Breast epithelium (tissue), 4 donors: ENCODE measurements at regions not wholly inside any gene's neighbourhood (a gene's known extent, or its start where the extent isn't known, plus 50 kb on each side); places are given as distances from the start of the nearest gene placed in this dataset.

Experiments used
- DNase-seq, 2 donors: peaks; one replicate each; pipeline ENCODE4 v3.0.0-alpha.2; 2019; ENCODE audit warnings: low spot score in 2 of 2
- H3K27ac ChIP-seq, 2 donors: fragments of 200-600 bp; sonication (generic) in 1 of 2; one replicate each; pipeline ENCODE4 v1.5.1; 2016 to 2019; ENCODE audit warnings: mild to moderate bottlenecking in 1 of 2
- H3K27me3 ChIP-seq, 2 donors: fragments of 200-600 bp; sonication (generic) in 1 of 2; one replicate each; pipeline versions ENCODE4 v1.5.1 to v1.6.0; 2017 to 2019; ENCODE audit warnings: control low read depth in 1 of 2, mild to moderate bottlenecking in 1 of 2
- H3K36me3 ChIP-seq: fragments of 200-600 bp; one replicate; pipeline ENCODE4 v1.5.1; 2019
- H3K4me1 ChIP-seq, 2 donors: fragments of 200-600 bp; sonication (generic); one replicate each; pipeline ENCODE4 v1.5.1; 2016 to 2019; ENCODE audit warnings: control low read depth in 1 of 2
- H3K4me3 ChIP-seq, 3 donors: fragments of 200-600 bp; sonication (generic); 1 replicate in 2 of 3; 2 replicates in 1 of 3; pipeline ENCODE4 v1.5.1; 2016 to 2019; ENCODE audit warnings: mild to moderate bottlenecking in 3 of 3, moderate library complexity in 2 of 3
- H3K9me3 ChIP-seq, 2 donors: fragments of 200-600 bp; sonication (generic) in 1 of 2; one replicate each; pipeline ENCODE4 v1.5.1; 2016 to 2019; ENCODE audit warnings: control low read depth in 1 of 2
- POLR2A ChIP-seq: fragments of 450-650 bp; IDR thresholded peaks from one replicate; pipeline ENCODE4 v1.6.1; 2016; ENCODE audit warnings: antibody characterized with exemption, mild to moderate bottlenecking, moderate library complexity
- POLR2AphosphoS5 ChIP-seq, 3 donors: sonication (generic); formaldehyde crosslinking; IDR thresholded peaks; one replicate each; pipeline ENCODE4 v1.6.1; 2017; ENCODE audit warnings: antibody characterized with exemption in 3 of 3
- intact Hi-C: fragments of 100-400 bp; cut with DNase I; formaldehyde crosslinking; loops from one replicate; pipeline ENCODE4 v1.15.1; 2023; ENCODE audit warnings: low total_unique reads
- TF ChIP-seq, protein P1 (sequence below), 3 donors: fragments of 450-650 bp; IDR thresholded peaks; one replicate each; pipeline ENCODE4 v1.5.1; 2016 to 2017; ENCODE audit warnings: antibody characterized with exemption in 3 of 3, mild to moderate bottlenecking in 3 of 3, moderate library complexity in 3 of 3

DNA sequence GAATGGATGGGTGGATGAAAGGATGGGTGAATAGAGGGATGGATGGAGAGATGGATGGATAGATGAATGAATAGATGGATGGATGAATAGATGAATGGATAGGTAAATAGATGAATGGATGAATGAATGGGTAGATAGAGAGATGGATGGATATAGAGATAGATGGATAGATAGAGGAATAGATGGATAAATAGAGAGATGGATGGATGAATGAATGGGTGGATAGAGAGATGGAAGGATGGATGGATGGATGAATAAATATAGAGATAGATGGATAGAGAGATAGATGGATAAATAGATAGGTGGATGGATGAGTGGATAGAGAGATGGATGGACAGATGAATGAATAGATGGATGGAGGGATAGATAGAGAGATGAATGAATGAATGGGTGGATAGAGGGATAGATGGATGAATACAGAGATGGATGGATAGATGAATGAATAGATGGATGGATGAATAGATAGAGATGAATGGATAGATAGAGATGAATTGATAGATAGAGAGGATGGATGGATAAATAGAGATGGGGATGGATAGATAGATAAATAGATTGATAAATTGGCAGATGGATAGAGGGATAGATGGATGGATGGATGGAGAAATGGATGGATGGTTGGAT is 106.7 kb upstream of the SOX1 start:
- TF ChIP-seq POLR2AphosphoS5 (IDR thresholded peaks at IDR 0.05) (no peak), POLR2A (no peak)
- TF ChIP-seq, protein P1, sequence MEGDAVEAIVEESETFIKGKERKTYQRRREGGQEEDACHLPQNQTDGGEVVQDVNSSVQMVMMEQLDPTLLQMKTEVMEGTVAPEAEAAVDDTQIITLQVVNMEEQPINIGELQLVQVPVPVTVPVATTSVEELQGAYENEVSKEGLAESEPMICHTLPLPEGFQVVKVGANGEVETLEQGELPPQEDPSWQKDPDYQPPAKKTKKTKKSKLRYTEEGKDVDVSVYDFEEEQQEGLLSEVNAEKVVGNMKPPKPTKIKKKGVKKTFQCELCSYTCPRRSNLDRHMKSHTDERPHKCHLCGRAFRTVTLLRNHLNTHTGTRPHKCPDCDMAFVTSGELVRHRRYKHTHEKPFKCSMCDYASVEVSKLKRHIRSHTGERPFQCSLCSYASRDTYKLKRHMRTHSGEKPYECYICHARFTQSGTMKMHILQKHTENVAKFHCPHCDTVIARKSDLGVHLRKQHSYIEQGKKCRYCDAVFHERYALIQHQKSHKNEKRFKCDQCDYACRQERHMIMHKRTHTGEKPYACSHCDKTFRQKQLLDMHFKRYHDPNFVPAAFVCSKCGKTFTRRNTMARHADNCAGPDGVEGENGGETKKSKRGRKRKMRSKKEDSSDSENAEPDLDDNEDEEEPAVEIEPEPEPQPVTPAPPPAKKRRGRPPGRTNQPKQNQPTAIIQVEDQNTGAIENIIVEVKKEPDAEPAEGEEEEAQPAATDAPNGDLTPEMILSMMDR (IDR thresholded peaks at IDR 0.05) = no peak
- no peak for DNase-seq
- no peak overlapping the region for H3K4me3 ChIP-seq
- no peak overlapping the region for H3K27ac ChIP-seq
- H3K36me3 ChIP-seq = no peaks in the 10 kb centered on the region
- H3K4me1 ChIP-seq = no peaks in the 10 kb centered on the region
- no peaks in the 10 kb centered on the region for H3K27me3 ChIP-seq
- intact Hi-C loops = no loop called here
- peaks cover 0 to 5% of the 10 kb centered on the region in 2 donors for H3K9me3 ChIP-seq

DNA sequence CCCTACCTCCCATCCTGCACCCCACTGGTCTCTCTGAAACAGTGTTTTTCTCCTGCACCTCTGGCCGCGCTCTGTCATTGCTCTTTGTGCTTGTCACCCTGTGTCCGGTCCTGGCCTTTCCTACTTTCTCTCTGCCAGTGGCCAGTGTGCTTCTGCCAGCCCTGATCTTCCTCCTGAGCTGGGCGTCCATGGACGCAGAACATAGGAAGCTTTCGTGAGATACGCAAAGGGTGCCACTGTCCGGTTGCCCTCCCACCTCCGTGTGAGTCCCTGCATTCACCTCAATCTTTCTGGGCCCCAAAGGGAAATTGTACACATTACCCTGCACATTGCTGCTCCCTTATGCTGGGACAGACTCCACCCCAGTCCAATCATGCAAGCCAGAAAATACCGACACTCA is 105.7 kb upstream of the SOX1 start:
- intact Hi-C loops = no loop called here
- Histone ChIP-seq H3K36me3 (no peaks in the 10 kb centered on the region), H3K27ac (no peak overlapping the region), H3K4me3 (no peak overlapping the region), H3K4me1 (no peaks in the 10 kb centered on the region), H3K27me3 (no peaks in the 10 kb centered on the region), H3K9me3 (peaks cover 0 to 4% of the 10 kb centered on the region in 2 donors)
- no peak for DNase-seq
- TF ChIP-seq POLR2AphosphoS5 (IDR thresholded peaks at IDR 0.05) = no peak
- TF ChIP-seq, protein P1 (IDR thresholded peaks at IDR 0.05) = no peak
- no peak for TF ChIP-seq POLR2A

DNA sequence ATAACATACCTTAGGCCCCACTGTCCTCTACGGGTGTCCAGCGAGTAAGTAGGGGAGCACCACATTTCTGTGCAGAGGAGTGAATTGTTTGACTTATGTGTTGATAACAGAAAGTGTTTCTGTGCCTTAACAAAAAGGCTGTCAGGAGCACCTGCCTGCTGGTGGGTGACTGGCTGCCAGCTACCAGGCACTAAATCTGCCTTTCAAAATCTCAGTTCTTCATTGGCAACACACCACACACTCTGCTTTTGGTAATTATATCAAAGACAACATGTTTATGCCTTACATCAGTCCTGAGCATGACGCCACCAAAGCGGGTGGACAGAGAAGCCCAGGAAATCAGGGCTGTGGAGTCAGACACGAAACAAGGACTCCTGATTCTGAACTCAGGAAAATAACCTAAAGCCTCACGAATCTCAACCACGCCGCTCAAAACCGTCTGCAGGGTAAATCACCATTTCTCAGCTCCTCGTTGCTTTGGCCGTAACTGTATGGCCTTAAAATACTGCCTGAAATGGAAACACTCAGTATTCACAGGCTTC is 105.2 kb upstream of the SOX1 start:
- Histone ChIP-seq H3K4me1 (no peaks in the 10 kb centered on the region), H3K27me3 (no peaks in the 10 kb centered on the region), H3K4me3 (no peak overlapping the region), H3K9me3 (no peaks in the 10 kb centered on the region), H3K27ac (no peak overlapping the region), H3K36me3 (no peaks in the 10 kb centered on the region)
- intact Hi-C loops = no loop called here
- no peak for DNase-seq
- TF ChIP-seq, protein P1 (IDR thresholded peaks at IDR 0.05) = no peak
- TF ChIP-seq POLR2A (no peak), POLR2AphosphoS5 (IDR thresholded peaks at IDR 0.05) (no peak)

DNA sequence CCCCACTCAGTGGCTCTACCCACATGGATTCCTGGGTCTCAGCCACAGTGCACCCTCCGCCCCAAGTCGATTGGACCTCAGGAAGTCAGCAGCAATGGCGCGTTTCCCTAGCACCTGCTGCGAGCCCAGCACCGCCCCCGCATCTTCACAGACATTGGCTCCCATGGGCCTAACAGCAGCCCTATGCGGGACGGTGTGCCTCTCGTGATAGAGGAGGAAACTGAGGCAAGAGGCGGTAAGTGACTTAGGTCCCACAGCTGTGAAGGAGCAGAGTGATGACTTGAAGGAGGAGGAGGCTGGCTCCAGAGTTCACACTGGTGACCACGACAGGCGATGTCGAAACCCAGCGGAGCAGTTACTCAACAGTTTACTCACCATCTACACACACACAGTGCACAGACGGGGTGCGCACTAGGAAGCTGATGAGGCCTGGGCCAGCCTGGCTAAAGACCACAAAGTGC is 104.5 kb upstream of the SOX1 start:
- TF ChIP-seq, protein P1 (IDR thresholded peaks at IDR 0.05) = no peak
- TF ChIP-seq POLR2A = no peak
- Histone ChIP-seq H3K27me3 (no peaks in the 10 kb centered on the region), H3K27ac (no peak overlapping the region), H3K9me3 (no peaks in the 10 kb centered on the region), H3K36me3 (no peaks in the 10 kb centered on the region), H3K4me1 (no peaks in the 10 kb centered on the region), H3K4me3 (no peak overlapping the region)
- intact Hi-C loops = no loop called here
- DNase-seq = no peak

DNA sequence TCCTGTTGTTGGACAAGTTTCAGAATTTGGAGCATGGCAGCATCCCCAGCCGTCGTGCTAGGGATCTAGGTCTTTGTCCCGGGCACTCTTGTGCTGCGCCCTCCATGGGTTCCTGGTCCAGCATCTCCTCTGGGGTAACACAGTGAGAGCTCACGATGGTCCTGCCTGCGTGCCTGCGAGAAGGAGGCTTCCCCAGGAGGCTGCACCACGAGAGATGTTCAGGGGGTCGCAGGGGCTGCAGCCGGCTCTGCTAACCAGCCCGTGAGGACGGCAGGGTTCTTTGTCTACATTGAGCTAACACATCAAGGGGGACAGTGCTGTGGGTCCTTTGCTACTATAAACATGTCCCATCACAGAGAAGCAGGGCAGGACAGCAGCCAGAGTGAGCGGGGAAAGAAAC is 103.9 kb upstream of the SOX1 start:
- Histone ChIP-seq H3K9me3 (no peaks in the 10 kb centered on the region), H3K4me1 (no peaks in the 10 kb centered on the region), H3K36me3 (no peaks in the 10 kb centered on the region), H3K27ac (no peak overlapping the region), H3K4me3 (no peak overlapping the region), H3K27me3 (no peaks in the 10 kb centered on the region)
- TF ChIP-seq POLR2AphosphoS5 (IDR thresholded peaks at IDR 0.05) (no peak), POLR2A (no peak)
- TF ChIP-seq, protein P1 (IDR thresholded peaks at IDR 0.05) = no peak
- intact Hi-C loops = no loop called here
- no peak for DNase-seq
